ENCODE measurements at regions not wholly inside any gene's neighbourhood (a gene's known extent, or its start where the extent isn't known, plus 50 kb on each side); places are given as distances from the start of the nearest gene placed in this dataset.

- TF ChIP-seq FOXM1 (IDR thresholded peaks at IDR 0.05; ENCODE audit: borderline replicate concordance, low read depth) = no peak
- TF ChIP-seq EGR1 (IDR thresholded peaks at IDR 0.05) = no peak
- TF ChIP-seq NFIC (IDR thresholded peaks at IDR 0.05) = no peak
- TF ChIP-seq TEAD4 (IDR thresholded peaks at IDR 0.05) = no peak
- TF ChIP-seq USF1 (IDR thresholded peaks at IDR 0.05) = no peak
- TF ChIP-seq EP300 (IDR thresholded peaks at IDR 0.05; ENCODE audit: borderline replicate concordance) = no peak
- no peak for TF ChIP-seq RAD21 (IDR thresholded peaks at IDR 0.05; ENCODE audit: low read depth)
- TF ChIP-seq MAX (IDR thresholded peaks at IDR 0.05) = no peak
- TF ChIP-seq TAF1 (IDR thresholded peaks at IDR 0.05; ENCODE audit: low read depth) = no peak
- TF ChIP-seq TCF12 (IDR thresholded peaks at IDR 0.05; ENCODE audit: low read depth) = no peak
These were observed 649.6 kb upstream of the NDST4 start for GRCh38 chr4:115763051-115763450.

GRCh38 chr4:115759231-115759630, 645.8 kb upstream of the NDST4 start:
- TF ChIP-seq CREB1 (IDR thresholded peaks at IDR 0.05; ENCODE audit: low read depth) = no peak
- no peak for TF ChIP-seq USF1 (IDR thresholded peaks at IDR 0.05)
- no peak for TF ChIP-seq TAF1 (IDR thresholded peaks at IDR 0.05; ENCODE audit: low read depth)
- no peak for TF ChIP-seq ZBTB7A (IDR thresholded peaks at IDR 0.05; ENCODE audit: low read depth)
- TF ChIP-seq REST (IDR thresholded peaks at IDR 0.05; ENCODE audit: low read depth) = no peak
- TF ChIP-seq EP300 (IDR thresholded peaks at IDR 0.05; ENCODE audit: borderline replicate concordance) = no peak
- no peak for TF ChIP-seq TEAD4 (IDR thresholded peaks at IDR 0.05)
- no peak for TF ChIP-seq RAD21 (IDR thresholded peaks at IDR 0.05; ENCODE audit: low read depth)
- TF ChIP-seq FOXM1 (IDR thresholded peaks at IDR 0.05; ENCODE audit: borderline replicate concordance, low read depth) = no peak
- no peak for TF ChIP-seq CEBPB (IDR thresholded peaks at IDR 0.05)
- TF ChIP-seq NFIC (IDR thresholded peaks at IDR 0.05) = no peak
- TF ChIP-seq EGR1 (IDR thresholded peaks at IDR 0.05) = no peak
- no peak for TF ChIP-seq MAX (IDR thresholded peaks at IDR 0.05)

GRCh38 chr4:115749404-115749803, 636.0 kb upstream of the NDST4 start:
- TF ChIP-seq ZBTB7A (IDR thresholded peaks at IDR 0.05; ENCODE audit: low read depth) (no peak), CREB1 (IDR thresholded peaks at IDR 0.05; ENCODE audit: low read depth) (no peak), YY1 (IDR thresholded peaks at IDR 0.05; ENCODE audit: low read depth) (no peak), EGR1 (IDR thresholded peaks at IDR 0.05) (no peak), NFIC (IDR thresholded peaks at IDR 0.05) (no peak), TAF1 (IDR thresholded peaks at IDR 0.05; ENCODE audit: low read depth) (no peak), EP300 (IDR thresholded peaks at IDR 0.05; ENCODE audit: borderline replicate concordance) (no peak), MAX (IDR thresholded peaks at IDR 0.05) (no peak)

- TF ChIP-seq REST (IDR thresholded peaks at IDR 0.05; ENCODE audit: low read depth) (no peak), CREB1 (IDR thresholded peaks at IDR 0.05; ENCODE audit: low read depth) (no peak), USF1 (IDR thresholded peaks at IDR 0.05) (no peak), FOXM1 (IDR thresholded peaks at IDR 0.05; ENCODE audit: borderline replicate concordance, low read depth) (no peak), CEBPB (IDR thresholded peaks at IDR 0.05) (no peak), ZBTB7A (IDR thresholded peaks at IDR 0.05; ENCODE audit: low read depth) (no peak), TAF1 (IDR thresholded peaks at IDR 0.05; ENCODE audit: low read depth) (no peak), RAD21 (IDR thresholded peaks at IDR 0.05; ENCODE audit: low read depth) (no peak), YY1 (IDR thresholded peaks at IDR 0.05; ENCODE audit: low read depth) (no peak), TCF12 (IDR thresholded peaks at IDR 0.05; ENCODE audit: low read depth) (no peak), EP300 (IDR thresholded peaks at IDR 0.05; ENCODE audit: borderline replicate concordance) (no peak), MAX (IDR thresholded peaks at IDR 0.05) (no peak), NFIC (IDR thresholded peaks at IDR 0.05) (no peak), EGR1 (IDR thresholded peaks at IDR 0.05) (no peak), TEAD4 (IDR thresholded peaks at IDR 0.05) (no peak)
These were observed 627.4 kb upstream of the NDST4 start for GRCh38 chr4:115740806-115741205.

GRCh38 chr4:115729739-115730266, 616.4 kb upstream of the NDST4 start:
- TF ChIP-seq CEBPB (IDR thresholded peaks at IDR 0.05) (no peak), YY1 (IDR thresholded peaks at IDR 0.05; ENCODE audit: low read depth) (no peak), TEAD4 (IDR thresholded peaks at IDR 0.05) (no peak), CREB1 (IDR thresholded peaks at IDR 0.05; ENCODE audit: low read depth) (no peak), MAX (IDR thresholded peaks at IDR 0.05) (no peak), ZBTB7A (IDR thresholded peaks at IDR 0.05; ENCODE audit: low read depth) (no peak)
